ENCODE measurements at regions not wholly inside any gene's neighbourhood (a gene's known extent, or its start where the extent isn't known, plus 50 kb on each side); places are given as distances from the start of the nearest gene placed in this dataset.

GRCh38 chr9:73011181-73011750 is 58.4 kb upstream of the ALDH1A1 start:
- no peak for DNase-seq

DNA sequence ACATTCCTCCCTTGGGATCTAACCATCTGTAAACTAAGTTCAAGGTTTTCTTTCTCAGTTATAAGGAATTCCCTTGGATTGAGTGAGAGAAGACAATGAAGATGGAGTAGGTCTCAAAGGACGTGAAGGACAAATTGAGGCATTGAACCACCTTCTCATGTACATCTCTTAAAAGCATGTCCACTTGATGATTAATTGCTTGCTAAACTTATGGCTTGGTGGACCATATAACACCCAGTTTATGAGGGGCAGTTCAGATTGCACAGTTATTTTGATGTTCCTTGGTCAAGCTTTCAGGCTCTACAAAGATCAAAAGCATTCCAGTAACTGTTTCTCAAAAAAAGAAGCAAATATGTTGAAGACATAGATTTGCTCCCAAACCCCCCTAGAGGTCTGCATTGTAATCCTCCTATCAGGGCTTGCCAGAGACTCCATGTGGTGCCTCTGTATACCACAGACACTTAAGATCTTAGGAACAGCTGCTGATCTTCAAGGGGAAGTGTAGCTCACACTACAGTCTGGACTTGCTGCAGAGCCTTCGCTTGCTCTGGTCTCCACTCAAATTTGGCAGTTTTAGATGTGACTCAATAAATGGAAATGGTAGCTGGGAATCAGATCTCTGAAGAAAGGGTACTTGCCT is 56.9 kb upstream of the ALDH1A1 start:
- no peak for DNase-seq

DNA sequence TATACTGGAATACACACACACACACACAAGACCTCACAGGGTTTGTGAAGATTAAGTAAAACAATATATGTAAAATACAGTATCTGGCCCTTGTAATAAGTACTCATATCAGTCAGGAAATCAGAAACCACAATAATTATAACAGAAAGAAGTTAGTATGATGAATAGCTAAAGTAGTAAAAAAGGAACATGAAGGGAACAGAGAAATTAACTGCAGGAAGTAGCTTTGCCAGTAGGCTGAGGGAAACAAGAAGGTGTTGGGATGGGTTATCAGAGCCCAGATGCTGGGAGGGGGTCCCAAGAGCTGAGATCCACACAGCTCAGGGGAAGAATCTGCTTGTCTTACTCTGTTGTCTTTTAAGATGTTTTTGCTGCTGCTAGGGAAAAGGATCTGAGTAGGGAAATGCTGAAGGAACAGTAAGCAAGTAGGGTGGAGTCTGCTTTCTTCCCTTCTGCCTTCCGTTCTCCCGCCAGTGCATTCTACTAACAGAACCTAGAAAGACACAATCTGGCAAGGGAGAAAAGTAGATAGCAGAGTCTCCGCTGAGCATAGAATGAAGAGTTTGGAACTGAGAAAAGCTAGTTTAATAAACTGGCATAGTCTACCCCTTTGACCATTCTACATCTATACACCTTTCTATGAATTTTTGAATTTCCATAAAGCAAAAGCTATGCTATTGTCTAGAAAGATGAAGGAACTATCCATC is 55.3 kb upstream of the ALDH1A1 start:
- DNase-seq = no peak

- no peak for DNase-seq
These were observed 54.1 kb upstream of the ALDH1A1 start for GRCh38 chr9:73006986-73007385.

Data from AML-193 (cell line).